ENCODE measurements at regions not wholly inside any gene's neighbourhood (a gene's known extent, or its start where the extent isn't known, plus 50 kb on each side); places are given as distances from the start of the nearest gene placed in this dataset.

GRCh38 chr16:79336437-79337229 is 263.9 kb downstream of the MAF start:
- TF ChIP-seq, protein P1, sequence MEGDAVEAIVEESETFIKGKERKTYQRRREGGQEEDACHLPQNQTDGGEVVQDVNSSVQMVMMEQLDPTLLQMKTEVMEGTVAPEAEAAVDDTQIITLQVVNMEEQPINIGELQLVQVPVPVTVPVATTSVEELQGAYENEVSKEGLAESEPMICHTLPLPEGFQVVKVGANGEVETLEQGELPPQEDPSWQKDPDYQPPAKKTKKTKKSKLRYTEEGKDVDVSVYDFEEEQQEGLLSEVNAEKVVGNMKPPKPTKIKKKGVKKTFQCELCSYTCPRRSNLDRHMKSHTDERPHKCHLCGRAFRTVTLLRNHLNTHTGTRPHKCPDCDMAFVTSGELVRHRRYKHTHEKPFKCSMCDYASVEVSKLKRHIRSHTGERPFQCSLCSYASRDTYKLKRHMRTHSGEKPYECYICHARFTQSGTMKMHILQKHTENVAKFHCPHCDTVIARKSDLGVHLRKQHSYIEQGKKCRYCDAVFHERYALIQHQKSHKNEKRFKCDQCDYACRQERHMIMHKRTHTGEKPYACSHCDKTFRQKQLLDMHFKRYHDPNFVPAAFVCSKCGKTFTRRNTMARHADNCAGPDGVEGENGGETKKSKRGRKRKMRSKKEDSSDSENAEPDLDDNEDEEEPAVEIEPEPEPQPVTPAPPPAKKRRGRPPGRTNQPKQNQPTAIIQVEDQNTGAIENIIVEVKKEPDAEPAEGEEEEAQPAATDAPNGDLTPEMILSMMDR (IDR thresholded peaks at IDR 0.05; ENCODE audit: low read depth, low read length), result no peak
- Histone ChIP-seq H3K36me3 (no peaks in the 10 kb centered on the region), H3K4me1 (ENCODE audit: low read depth) (no peaks in the 10 kb centered on the region), H3K9me3 (ENCODE audit: low read depth) (no peaks in the 10 kb centered on the region), H3K27ac (no peak overlapping the region), H3K4me3 (no peak overlapping the region), H3K27me3 (no peaks in the 10 kb centered on the region)
- no peak for DNase-seq (ENCODE audit: low read depth in 1 of 2, low spot score in 1 of 2)

DNA sequence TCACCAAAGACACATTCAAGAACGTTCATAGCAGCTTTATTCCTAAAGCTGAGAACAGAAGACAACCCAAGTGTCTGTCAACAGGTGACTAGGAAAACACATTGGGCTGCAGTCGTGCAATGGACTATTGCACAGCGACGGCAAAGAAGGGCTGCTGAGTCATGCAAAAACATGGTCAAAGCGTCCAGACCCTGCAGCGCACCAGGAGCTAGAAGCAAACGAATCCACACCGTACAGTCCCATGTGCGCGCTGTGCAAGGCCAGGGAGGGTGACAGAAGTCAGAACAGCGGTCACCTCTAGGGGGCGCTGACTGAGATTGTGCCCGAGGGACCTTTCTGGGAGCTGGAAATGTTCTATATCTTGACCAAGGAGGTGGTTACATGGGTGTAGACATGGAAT is 266.4 kb downstream of the MAF start:
- peak in 1 of 2 donors; percentile 24 for DNase-seq (ENCODE audit: low read depth in 1 of 2, low spot score in 1 of 2)

DNA sequence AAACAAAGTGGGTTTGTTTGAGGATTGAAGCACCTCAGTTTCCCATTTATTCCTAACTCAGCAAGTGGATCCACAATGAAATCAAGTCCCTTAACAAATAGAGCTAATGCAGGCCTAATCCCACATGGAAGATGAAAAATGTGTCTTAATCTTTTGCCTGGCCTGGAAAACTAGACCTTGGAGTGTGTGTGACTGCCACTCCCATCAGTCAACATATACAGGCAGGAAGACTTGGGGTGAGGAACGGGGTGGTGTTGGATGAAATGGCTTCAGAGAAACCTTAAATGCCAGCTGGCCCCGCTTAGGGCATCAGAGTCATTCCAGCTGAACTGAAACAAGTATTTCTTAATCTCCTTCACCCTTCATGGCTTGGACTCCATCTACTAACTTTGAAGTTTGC is 269.5 kb downstream of the MAF start:
- Histone ChIP-seq H3K4me3 (no peak overlapping the region), H3K4me1 (ENCODE audit: low read depth) (no peaks in the 10 kb centered on the region), H3K36me3 (no peaks in the 10 kb centered on the region), H3K27ac (no peak overlapping the region), H3K27me3 (no peaks in the 10 kb centered on the region), H3K9me3 (ENCODE audit: low read depth) (no peaks in the 10 kb centered on the region)
- TF ChIP-seq, protein P1 (IDR thresholded peaks at IDR 0.05; ENCODE audit: low read depth, low read length), result no peak
- DNase-seq (ENCODE audit: low read depth in 1 of 2, low spot score in 1 of 2), result no peak

More for the DNA sequence above, 266.4 kb downstream of the MAF start:
- H3K27ac ChIP-seq, result no peak overlapping the region
- no peaks in the 10 kb centered on the region for H3K36me3 ChIP-seq
- no peaks in the 10 kb centered on the region for H3K9me3 ChIP-seq (ENCODE audit: low read depth)
- H3K4me1 ChIP-seq (ENCODE audit: low read depth), result no peaks in the 10 kb centered on the region
- H3K27me3 ChIP-seq, result no peaks in the 10 kb centered on the region
- no peak overlapping the region for H3K4me3 ChIP-seq
- TF ChIP-seq, protein P1 (IDR thresholded peaks at IDR 0.05; ENCODE audit: low read depth, low read length), result no peak

GRCh38 chr16:79329967-79330366 is 270.6 kb downstream of the MAF start:
- H3K9me3 ChIP-seq (ENCODE audit: low read depth), result no peaks in the 10 kb centered on the region

DNA sequence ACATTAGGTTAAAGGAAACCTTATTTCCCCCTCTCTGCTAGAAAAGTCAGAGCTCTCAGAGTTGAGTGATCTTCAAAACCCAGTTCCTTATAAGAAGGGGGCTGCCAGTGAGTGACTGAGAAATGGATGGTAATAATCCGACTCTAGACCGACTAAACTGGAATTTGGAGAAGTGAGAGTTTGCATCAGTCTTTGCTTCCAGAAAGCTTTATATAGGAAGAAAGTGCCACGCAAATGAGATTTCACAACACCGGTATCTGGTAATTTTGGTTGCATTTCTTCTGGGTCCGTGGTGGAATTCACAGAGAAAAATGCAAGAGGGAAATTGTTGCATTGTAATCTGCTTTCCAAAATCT is 271.4 kb downstream of the MAF start:
- no peak overlapping the region for H3K4me3 ChIP-seq
- no peak for DNase-seq (ENCODE audit: low read depth in 1 of 2, low spot score in 1 of 2)
- no peaks in the 10 kb centered on the region for H3K9me3 ChIP-seq (ENCODE audit: low read depth)
- H3K36me3 ChIP-seq, result no peaks in the 10 kb centered on the region
- H3K4me1 ChIP-seq (ENCODE audit: low read depth), result no peaks in the 10 kb centered on the region
- H3K27me3 ChIP-seq, result no peaks in the 10 kb centered on the region
- TF ChIP-seq, protein P1 (IDR thresholded peaks at IDR 0.05; ENCODE audit: low read depth, low read length), result no peak
- H3K27ac ChIP-seq, result no peak overlapping the region

More at GRCh38 chr16:79329967-79330366, 270.6 kb downstream of the MAF start:
- H3K4me3 ChIP-seq, result no peak overlapping the region
- no peaks in the 10 kb centered on the region for H3K27me3 ChIP-seq
- H3K36me3 ChIP-seq, result no peaks in the 10 kb centered on the region
- TF ChIP-seq, protein P1 (IDR thresholded peaks at IDR 0.05; ENCODE audit: low read depth, low read length), result no peak
- no peak overlapping the region for H3K27ac ChIP-seq
- no peak for DNase-seq (ENCODE audit: low read depth in 1 of 2, low spot score in 1 of 2)
- no peaks in the 10 kb centered on the region for H3K4me1 ChIP-seq (ENCODE audit: low read depth)
